ENCODE measurements at regions not wholly inside any gene's neighbourhood (a gene's known extent, or its start where the extent isn't known, plus 50 kb on each side); places are given as distances from the start of the nearest gene placed in this dataset.

- no peak for TF ChIP-seq ASH2L (IDR thresholded peaks at IDR 0.05; ENCODE audit: low read length)
- no peak for TF ChIP-seq HDAC2 (IDR thresholded peaks at IDR 0.05; ENCODE audit: borderline replicate concordance in 1 of 2, low read depth in 2 of 2, low read length in 2 of 2)
- no peak for TF ChIP-seq SUZ12 (IDR thresholded peaks at IDR 0.05; ENCODE audit: low read length)
- TF ChIP-seq SP2 (IDR thresholded peaks at IDR 0.05; ENCODE audit: low read length), result no peak
- TF ChIP-seq EGR1 (IDR thresholded peaks at IDR 0.05; ENCODE audit: borderline replicate concordance, low read depth, low read length), result no peak
- TF ChIP-seq RNF2 (IDR thresholded peaks at IDR 0.05; ENCODE audit: borderline replicate concordance, low read depth, low read length, missing control alignments, poor library complexity, severe bottlenecking), result no peak
These were observed 180.8 kb upstream of the HEY2 start (continued) for GRCh38 chr6:125568609-125569008.

Measured in H1 (cell line).